Vagina (tissue), 2 donors: ENCODE measurements at regions not wholly inside any gene's neighbourhood (a gene's known extent, or its start where the extent isn't known, plus 50 kb on each side); places are given as distances from the start of the nearest gene placed in this dataset.

Experiments
- DNase-seq, 2 donors: peaks; one replicate each; pipeline ENCODE4 v3.0.0-alpha.2; 2017; ENCODE audit errors: extremely low spot score in 2 of 2
- H3K27ac ChIP-seq: fragments of 200-600 bp; sonication (generic); one replicate; pipeline ENCODE4 v1.5.1; 2019
- H3K27me3 ChIP-seq: fragments of 200-600 bp; sonication (generic); one replicate; pipeline ENCODE4 v1.5.1; 2019
- H3K36me3 ChIP-seq, 2 donors: fragments of 200-600 bp; sonication (generic); one replicate each; pipeline ENCODE4 v1.5.1; 2017 to 2019
- H3K4me1 ChIP-seq: fragments of 200-600 bp; sonication (generic); one replicate; pipeline ENCODE4 v1.5.1; 2019
- H3K4me3 ChIP-seq, 2 donors: fragments of 200-600 bp; sonication (generic); 1 replicate in 1 of 2; 2 replicates in 1 of 2; pipeline ENCODE4 v1.5.1; 2016 to 2019
- H3K9me3 ChIP-seq: fragments of 200-600 bp; sonication (generic); one replicate; pipeline ENCODE4 v1.5.1; 2019
- CTCF ChIP-seq, 3 experiments: fragments of 450-650 bp in 2 of 3; fragments of 200-600 bp in 1 of 3; sonication (generic) in 1 of 3; IDR thresholded peaks; one replicate each; pipeline ENCODE4 v1.5.1; 2017 to 2019; ENCODE audit warnings: antibody characterized with exemption in 3 of 3, mild to moderate bottlenecking in 2 of 3, moderate library complexity in 2 of 3
- POLR2A ChIP-seq, 2 donors: fragments of 450-650 bp; IDR thresholded peaks; one replicate each; pipeline ENCODE4 v1.6.1; 2017; ENCODE audit warnings: antibody characterized with exemption in 2 of 2, mild to moderate bottlenecking in 2 of 2, moderate library complexity in 2 of 2
- POLR2AphosphoS5 ChIP-seq, 2 donors: sonication (generic); formaldehyde crosslinking; IDR thresholded peaks; one replicate each; pipeline ENCODE4 v1.9.0; 2017; ENCODE audit warnings: antibody characterized with exemption in 2 of 2, mild to moderate bottlenecking in 2 of 2, low read depth in 1 of 2; ENCODE audit not compliant: insufficient read depth in 1 of 2
- intact Hi-C: fragments of 100-400 bp; cut with DNase I; formaldehyde crosslinking; loops from one replicate; pipeline ENCODE4 v1.15.1; 2023

- Histone ChIP-seq H3K36me3 (no peaks in the 10 kb centered on the region), H3K4me3 (no peak overlapping the region), H3K4me1 (no peaks in the 10 kb centered on the region), H3K27ac (no peak overlapping the region), H3K27me3 (no peaks in the 10 kb centered on the region), H3K9me3 (no peaks in the 10 kb centered on the region)
- no peak for DNase-seq
- TF ChIP-seq CTCF (IDR thresholded peaks at IDR 0.05), result no peak
- no peak for TF ChIP-seq POLR2A (IDR thresholded peaks at IDR 0.05)
- TF ChIP-seq POLR2AphosphoS5 (IDR thresholded peaks at IDR 0.05; ENCODE audit: insufficient read depth in 1 of 2, low read depth in 1 of 2), result no peak
- intact Hi-C loops, result no loop called here
Observed at GRCh38 chr13:107244241-107244640, 676.3 kb upstream of the ARGLU1 start.

- Histone ChIP-seq H3K27ac (no peak overlapping the region), H3K36me3 (no peaks in the 10 kb centered on the region), H3K4me1 (no peaks in the 10 kb centered on the region), H3K9me3 (no peaks in the 10 kb centered on the region), H3K27me3 (no peaks in the 10 kb centered on the region), H3K4me3 (no peak overlapping the region)
- DNase-seq, result no peak
- intact Hi-C loops, result no loop called here
- no peak for TF ChIP-seq POLR2AphosphoS5 (IDR thresholded peaks at IDR 0.05; ENCODE audit: insufficient read depth in 1 of 2, low read depth in 1 of 2)
- no peak for TF ChIP-seq POLR2A (IDR thresholded peaks at IDR 0.05)
- TF ChIP-seq CTCF (IDR thresholded peaks at IDR 0.05), result no peak
Observed at GRCh38 chr13:107242138-107242537, 674.2 kb upstream of the ARGLU1 start.

GRCh38 chr13:107241381-107241780, 673.4 kb upstream of the ARGLU1 start:
- no peak for DNase-seq
- intact Hi-C loops, result no loop called here
- Histone ChIP-seq H3K27me3 (no peaks in the 10 kb centered on the region), H3K9me3 (no peaks in the 10 kb centered on the region), H3K36me3 (no peaks in the 10 kb centered on the region), H3K27ac (no peak overlapping the region), H3K4me1 (no peaks in the 10 kb centered on the region), H3K4me3 (no peak overlapping the region)
- no peak for TF ChIP-seq POLR2AphosphoS5 (IDR thresholded peaks at IDR 0.05; ENCODE audit: insufficient read depth in 1 of 2, low read depth in 1 of 2)
- TF ChIP-seq POLR2A (IDR thresholded peaks at IDR 0.05), result no peak
- TF ChIP-seq CTCF (IDR thresholded peaks at IDR 0.05), result no peak

GRCh38 chr13:107239213-107239612, 671.3 kb upstream of the ARGLU1 start:
- H3K4me3 ChIP-seq, result no peak overlapping the region
- H3K27me3 ChIP-seq, result no peaks in the 10 kb centered on the region
- no peaks in the 10 kb centered on the region for H3K9me3 ChIP-seq
- no peak for DNase-seq
- H3K36me3 ChIP-seq, result no peaks in the 10 kb centered on the region
- intact Hi-C loops, result no loop called here
- TF ChIP-seq POLR2AphosphoS5 (IDR thresholded peaks at IDR 0.05; ENCODE audit: insufficient read depth in 1 of 2, low read depth in 1 of 2) (no peak), CTCF (IDR thresholded peaks at IDR 0.05) (no peak), POLR2A (IDR thresholded peaks at IDR 0.05) (no peak)
- no peak overlapping the region for H3K27ac ChIP-seq
- H3K4me1 ChIP-seq, result no peaks in the 10 kb centered on the region

GRCh38 chr13:107238262-107238981, 670.5 kb upstream of the ARGLU1 start:
- no peaks in the 10 kb centered on the region for H3K36me3 ChIP-seq
- H3K27me3 ChIP-seq, result no peaks in the 10 kb centered on the region
- no peaks in the 10 kb centered on the region for H3K9me3 ChIP-seq
- no peaks in the 10 kb centered on the region for H3K4me1 ChIP-seq
- no peak overlapping the region for H3K4me3 ChIP-seq
- DNase-seq, result no peak
- TF ChIP-seq POLR2A (IDR thresholded peaks at IDR 0.05), result no peak
- TF ChIP-seq POLR2AphosphoS5 (IDR thresholded peaks at IDR 0.05; ENCODE audit: insufficient read depth in 1 of 2, low read depth in 1 of 2), result no peak
- no peak for TF ChIP-seq CTCF (IDR thresholded peaks at IDR 0.05)
- H3K27ac ChIP-seq, result no peak overlapping the region
- intact Hi-C loops, result no loop called here
